Hematopoietic multipotent progenitor cell (in vitro differentiated cells): ENCODE measurements at regions not wholly inside any gene's neighbourhood (a gene's known extent, or its start where the extent isn't known, plus 50 kb on each side); places are given as distances from the start of the nearest gene placed in this dataset.
A peak's percentile ranks its signal among the peaks of the same experiment; 100 is the strongest.
"Not testable (repeated sequence)": the region's sequence is repeated elsewhere in the genome, so short reads cannot be mapped to it uniquely, and the experiment has no call there.

ENCODE experiments used
- DNase-seq, 3 donors: peaks; one replicate each; pipeline ENCODE4 v3.0.0-alpha.2; 2011 to 2015; ENCODE audit warnings: low read depth in 2 of 3, low spot score in 2 of 3

GRCh38 chr13:65744836-65745235 lies 1485.3 kb downstream of the PCDH9 start:
- no peak for DNase-seq

- DNase-seq: no peak
These were observed 1497.0 kb downstream of the PCDH9 start for GRCh38 chr13:65733110-65733509.

- DNase-seq: no peak
These were observed 1503.1 kb downstream of the PCDH9 start for GRCh38 chr13:65727070-65727469.

GRCh38 chr13:65725006-65725405 lies 1505.1 kb downstream of the PCDH9 start:
- no peak for DNase-seq

- no peak for DNase-seq
These were observed 1505.9 kb downstream of the PCDH9 start for GRCh38 chr13:65724226-65724625.

- DNase-seq: no peak
These were observed 1507.6 kb downstream of the PCDH9 start for GRCh38 chr13:65722506-65722905.

- DNase-seq: no peak
These were observed 1510.3 kb downstream of the PCDH9 start for GRCh38 chr13:65719831-65720230.

- DNase-seq: no peak
These were observed 1519.6 kb downstream of the PCDH9 start for GRCh38 chr13:65710514-65710913.

GRCh38 chr13:65697843-65698242 lies 1532.3 kb downstream of the PCDH9 start:
- DNase-seq: no peak

GRCh38 chr13:65679240-65679639 lies 1550.9 kb downstream of the PCDH9 start:
- no peak for DNase-seq

- no peak for DNase-seq
These were observed 1552.2 kb downstream of the PCDH9 start for GRCh38 chr13:65677906-65678305.

- not testable (repeated sequence) for DNase-seq
These were observed 1554.8 kb downstream of the PCDH9 start for GRCh38 chr13:65675383-65675782.

GRCh38 chr13:65670014-65670625 lies 1560.0 kb downstream of the PCDH9 start:
- no peak for DNase-seq

- no peak for DNase-seq
These were observed 1569.4 kb downstream of the PCDH9 start for GRCh38 chr13:65660731-65661130.

- DNase-seq: peak in 1 of 3 donors; percentile 30
These were observed 1573.3 kb downstream of the PCDH9 start for GRCh38 chr13:65656740-65657329.

- no peak for DNase-seq
These were observed 1576.5 kb downstream of the PCDH9 start for GRCh38 chr13:65653613-65654012.

- DNase-seq: no peak
These were observed 1579.8 kb downstream of the PCDH9 start for GRCh38 chr13:65650321-65650720.

- DNase-seq: peak in 2 of 3 donors; percentile 10 to 46
These were observed 1587.1 kb downstream of the PCDH9 start for GRCh38 chr13:65642996-65643395.

- no peak for DNase-seq
These were observed 1587.8 kb downstream of the PCDH9 start for GRCh38 chr13:65642301-65642700.

- DNase-seq: peak in 2 of 3 donors; percentile 30 to 59
These were observed 1591.5 kb downstream of the PCDH9 start for GRCh38 chr13:65638572-65639168.

GRCh38 chr13:65633806-65634205 lies 1596.3 kb downstream of the PCDH9 start:
- no peak for DNase-seq

- DNase-seq: no peak
These were observed 1599.1 kb downstream of the PCDH9 start for GRCh38 chr13:65631078-65631477.
